SU-DHL-6 (cell line): ENCODE measurements at regions not wholly inside any gene's neighbourhood (a gene's known extent, or its start where the extent isn't known, plus 50 kb on each side); places are given as distances from the start of the nearest gene placed in this dataset.

Experiments used
- CTCF ChIP-seq: fragments of 200-600 bp; sonication (generic); IDR thresholded peaks from one replicate; pipeline ENCODE4 v1.5.1; 2017; ENCODE audit warnings: antibody characterized with exemption, mild to moderate bottlenecking, low read length, moderate library complexity; ENCODE audit not compliant: insufficient read depth, poor library complexity, severe bottlenecking
- EZH2phosphoT487 ChIP-seq: fragments of 200-600 bp; sonication (generic), shearing (Covaris generic); conservative IDR thresholded peaks from 2 replicates; pipeline ENCODE4 v1.6.1; 2018; ENCODE audit warnings: mild to moderate bottlenecking, antibody characterized with exemption, low read length, moderate library complexity, mixed read lengths

GRCh38 chr4:163748449-163748848, 254.0 kb downstream of the TMA16 start:
- no peak for TF ChIP-seq CTCF
- TF ChIP-seq EZH2phosphoT487, result no peak
